ENCODE measurements at regions not wholly inside any gene's neighbourhood (a gene's known extent, or its start where the extent isn't known, plus 50 kb on each side); places are given as distances from the start of the nearest gene placed in this dataset.
A peak's percentile ranks its signal among the peaks of the same experiment; 100 is the strongest.

DNA sequence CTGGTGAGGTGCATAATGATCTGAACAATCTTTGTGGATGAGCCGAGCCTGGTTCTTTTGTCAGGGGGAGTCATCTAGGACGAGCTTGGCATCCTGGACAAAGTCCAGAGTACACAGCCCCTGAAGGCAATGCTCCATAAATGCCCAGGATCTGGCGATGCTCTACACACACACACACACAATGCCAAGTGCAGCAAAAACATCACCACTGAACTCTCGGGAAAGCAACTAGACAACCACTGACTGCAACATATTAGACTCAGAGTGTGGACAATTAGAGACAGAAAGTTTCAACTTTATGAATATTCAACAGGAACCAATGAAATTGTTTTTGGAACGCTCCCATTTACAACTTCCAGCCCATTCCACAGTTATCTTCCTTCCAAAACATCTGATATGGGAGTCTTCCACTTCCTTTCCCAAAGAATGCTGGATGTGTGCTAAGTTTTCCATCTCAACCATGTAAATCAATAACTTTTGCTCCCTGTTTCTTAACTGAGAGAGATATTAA is 227.6 kb upstream of the ANKRD55 start:
- no peak for DNase-seq

DNA sequence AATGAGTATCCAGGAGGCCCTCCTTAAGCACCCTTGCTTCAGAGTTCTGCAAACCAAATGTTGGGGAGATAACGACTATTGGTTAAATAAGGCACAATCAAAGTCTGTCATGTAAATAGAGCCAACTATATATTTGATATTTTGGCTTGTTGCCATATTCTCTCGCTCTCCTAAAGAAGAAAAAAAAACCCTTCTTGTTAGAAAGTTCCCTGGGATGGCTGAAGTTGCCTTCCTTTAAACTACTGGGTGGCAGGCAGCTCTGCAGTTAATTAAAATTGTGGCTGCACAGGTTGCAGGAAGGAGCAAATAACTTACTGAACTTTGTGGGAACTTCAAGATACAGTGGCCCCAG is 227.0 kb upstream of the ANKRD55 start:
- no peak for DNase-seq

DNA sequence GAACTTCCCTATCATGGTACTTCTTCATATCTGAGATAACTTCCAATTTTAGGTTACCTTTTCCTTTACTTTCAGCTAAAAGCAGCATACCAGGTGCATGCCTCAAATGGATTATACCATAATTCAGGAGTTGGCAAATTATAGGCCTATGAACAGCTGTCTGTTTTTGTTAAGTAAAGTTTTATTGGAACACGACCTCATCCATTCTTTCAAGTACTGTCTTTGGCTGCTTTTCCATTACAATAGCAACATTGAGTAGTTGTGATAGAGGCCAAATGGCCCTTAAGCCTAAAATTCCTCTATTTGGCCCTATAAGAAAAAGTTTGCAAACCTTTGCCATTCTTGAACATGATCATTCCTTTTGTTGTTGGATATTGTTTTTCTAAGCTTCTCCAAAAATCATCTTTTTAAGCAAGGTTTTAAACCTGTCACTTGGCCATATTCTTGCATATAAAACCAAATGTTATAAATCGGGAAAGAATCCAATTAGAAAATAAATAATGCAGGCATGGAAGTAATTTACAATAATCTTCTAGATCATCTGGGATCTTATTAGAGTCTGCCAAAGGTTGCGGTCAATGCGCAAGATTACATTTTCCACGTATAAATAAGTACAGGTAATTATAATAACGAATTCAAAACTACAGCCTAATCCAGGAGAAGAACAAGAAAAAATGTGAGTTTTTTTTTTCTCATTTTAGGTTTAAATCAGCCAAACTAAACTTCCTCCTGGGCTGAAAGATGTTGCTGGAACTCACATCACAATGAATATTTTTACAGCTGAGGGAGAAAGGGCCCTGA is 226.5 kb upstream of the ANKRD55 start:
- no peak for DNase-seq

DNA sequence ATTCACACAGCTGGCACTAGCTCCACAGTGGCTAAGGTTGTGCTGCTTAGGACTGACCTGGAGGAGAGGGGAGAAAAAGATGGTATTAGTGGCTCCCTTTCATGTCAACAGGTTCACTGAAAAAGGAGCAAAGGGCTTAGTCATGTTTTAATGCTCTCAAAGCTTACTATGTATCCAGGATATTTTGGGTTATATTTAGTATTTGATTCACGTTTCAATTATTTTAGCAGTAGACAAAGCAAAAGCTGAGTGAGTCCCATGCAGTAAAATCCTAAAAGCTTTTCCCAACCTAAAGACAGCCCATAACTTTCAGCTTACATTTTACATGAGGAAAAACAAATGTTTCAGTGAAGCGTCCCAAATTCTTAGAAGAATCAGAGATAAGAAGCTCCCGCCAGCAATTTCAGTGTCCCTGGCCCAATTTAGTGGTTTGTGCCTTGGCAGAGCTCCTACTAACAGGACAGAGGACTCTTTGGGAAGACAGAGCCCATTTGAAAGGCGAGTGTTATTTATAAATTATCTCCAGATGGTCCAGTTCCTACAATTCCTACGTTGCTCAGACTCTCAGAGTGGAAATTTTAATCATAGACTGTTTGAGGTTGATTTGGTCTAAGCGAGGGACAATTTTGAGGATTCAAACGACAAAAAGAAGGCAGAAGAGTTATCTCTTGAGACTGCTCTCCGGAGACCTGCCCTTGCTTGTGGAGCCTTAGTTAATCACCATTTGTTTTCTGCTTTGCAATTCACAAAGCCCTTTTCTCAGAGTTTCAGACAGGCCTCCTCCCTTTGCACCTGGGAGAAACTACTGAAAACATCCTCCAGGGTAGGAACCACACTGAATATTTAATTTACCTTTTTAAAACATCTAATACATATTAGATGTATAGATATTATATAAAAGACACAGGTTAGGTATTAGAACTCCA is 225.0 kb upstream of the ANKRD55 start:
- DNase-seq = peak in 1 of 2 donors; percentile 44

DNA sequence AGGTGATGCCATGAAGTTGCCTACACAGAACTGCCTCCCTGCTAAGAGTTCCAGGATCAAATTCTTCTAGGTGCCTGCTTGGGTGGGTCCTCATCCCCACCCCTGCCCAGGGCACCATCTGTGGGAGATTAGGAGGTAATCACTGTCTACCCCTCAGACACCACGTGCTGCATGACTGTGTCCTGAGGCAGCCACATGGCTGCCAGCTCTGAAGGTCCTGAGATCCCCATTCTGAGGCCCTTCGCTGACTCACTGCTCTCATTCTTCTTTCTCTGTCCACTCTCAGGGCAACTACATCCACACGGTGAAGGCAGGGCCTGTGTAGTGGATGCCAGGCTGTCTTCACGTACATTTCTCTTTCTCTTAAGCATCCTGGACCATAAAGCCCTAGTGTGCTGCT is 222.9 kb upstream of the ANKRD55 start:
- no peak for DNase-seq

DNA sequence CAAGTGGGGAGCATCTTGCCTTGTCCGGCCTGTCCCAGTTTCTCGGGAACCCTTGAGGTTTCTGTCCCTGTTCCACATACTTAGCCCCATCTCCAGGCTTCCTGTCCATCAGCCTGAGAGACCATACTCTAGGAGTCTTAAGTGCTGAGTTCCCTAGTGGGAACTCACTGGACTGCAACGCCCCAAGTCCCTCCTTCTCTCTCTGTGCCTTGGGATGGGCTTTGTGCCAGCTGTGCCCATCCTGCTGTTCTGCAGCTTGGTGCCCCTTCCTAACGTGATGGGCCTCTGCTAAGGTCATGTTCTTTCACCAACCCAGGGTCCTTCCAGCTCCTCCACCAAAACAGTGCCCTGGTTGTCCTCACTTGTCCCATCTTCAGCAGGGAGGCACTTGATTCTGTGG is 222.3 kb upstream of the ANKRD55 start:
- no peak for DNase-seq

DNA sequence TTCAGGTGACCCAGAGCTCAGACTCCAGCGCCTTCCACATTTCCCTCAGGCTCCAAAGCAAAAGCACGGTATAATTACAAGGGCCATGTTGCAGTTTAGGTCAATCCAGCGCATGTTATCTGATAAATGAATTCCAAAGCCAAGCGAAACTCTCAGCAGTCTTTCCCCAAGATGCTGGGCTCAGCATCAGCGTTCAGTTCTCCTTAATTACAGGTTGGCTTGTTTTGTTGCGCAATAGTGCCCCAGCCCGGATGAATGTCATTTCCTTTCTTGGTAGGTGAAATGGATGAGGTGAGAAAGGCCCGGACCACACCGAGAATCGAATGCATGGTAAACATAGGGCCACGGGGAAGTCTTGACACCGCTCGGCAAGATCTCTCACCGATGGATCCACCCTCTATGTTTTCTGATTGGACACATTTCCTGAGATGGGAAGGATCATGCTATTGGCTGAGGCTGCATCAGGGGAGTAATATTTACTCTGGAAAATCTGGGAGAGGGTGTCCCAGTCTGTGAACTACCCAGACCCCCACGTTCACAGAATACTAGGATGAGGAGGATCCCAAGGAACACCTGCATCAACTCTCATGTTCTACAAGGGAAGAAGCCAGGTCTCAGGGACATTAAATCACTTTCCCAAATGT is 221.2 kb upstream of the ANKRD55 start:
- no peak for DNase-seq

DNA sequence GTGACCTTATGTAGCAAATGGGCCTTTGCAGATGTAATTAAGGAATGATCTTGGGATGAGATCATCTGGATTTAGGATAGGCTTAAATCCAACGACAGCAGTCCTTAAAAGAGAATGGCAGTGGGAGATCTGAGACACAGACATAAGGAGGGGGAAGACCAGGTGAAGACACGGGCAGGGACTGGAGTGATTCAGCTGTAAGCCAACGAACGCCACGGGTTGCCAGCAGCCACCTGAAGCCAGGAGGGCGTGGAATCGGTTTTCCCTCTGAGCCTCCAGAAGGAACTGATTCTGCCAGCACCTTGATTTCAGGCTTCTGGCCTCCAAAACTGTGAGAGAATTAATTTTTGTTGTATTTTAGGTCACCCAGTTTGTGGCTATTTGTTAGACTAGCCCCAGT is 218.6 kb upstream of the ANKRD55 start:
- DNase-seq = no peak

DNA sequence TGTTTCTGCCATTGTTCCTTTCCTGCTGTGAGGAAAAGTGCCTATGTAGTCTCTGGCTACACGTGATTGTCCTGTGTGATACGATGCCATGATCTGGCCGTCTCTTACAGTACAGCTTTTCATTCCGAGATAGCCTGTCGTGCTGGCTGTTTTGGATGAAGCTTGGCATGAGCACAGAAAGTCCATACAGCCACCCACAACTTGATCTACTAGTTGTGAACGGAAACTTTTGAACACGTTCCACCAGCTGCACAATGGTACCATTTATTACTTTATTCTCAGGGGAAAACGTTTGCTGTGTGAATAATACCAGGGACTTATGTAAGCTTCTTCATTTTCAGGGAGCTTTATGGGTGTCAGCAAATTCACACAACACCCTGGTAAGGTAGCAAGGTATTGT is 217.6 kb upstream of the ANKRD55 start:
- no peak for DNase-seq

DNA sequence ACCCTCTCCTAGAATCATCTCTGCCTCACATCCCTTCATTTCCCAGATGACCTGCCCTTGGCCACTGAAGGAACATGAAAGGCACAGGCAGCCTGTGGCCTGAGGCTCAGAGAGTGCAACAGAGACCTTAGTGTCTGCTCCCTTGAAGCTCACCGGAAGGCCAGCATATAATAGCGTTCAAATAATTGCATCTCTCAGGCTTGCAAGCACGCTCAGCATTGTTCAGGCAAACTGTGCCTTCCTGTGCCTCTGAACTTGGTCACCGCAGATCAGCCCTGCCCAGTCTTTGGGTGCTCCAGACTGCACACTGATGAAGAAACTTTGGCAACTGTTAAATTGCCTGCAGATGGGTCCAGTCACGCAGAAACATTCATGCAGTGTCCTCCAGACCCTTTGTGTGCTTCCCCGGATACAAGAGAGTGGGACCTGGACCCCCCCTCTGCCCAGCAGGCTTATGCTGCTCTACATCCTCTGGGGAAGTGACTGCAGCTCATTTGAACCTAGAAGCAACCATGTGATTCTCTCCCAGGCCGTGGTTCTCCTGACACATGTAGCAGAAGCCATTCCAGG is 216.0 kb upstream of the ANKRD55 start:
- no peak for DNase-seq

DNA sequence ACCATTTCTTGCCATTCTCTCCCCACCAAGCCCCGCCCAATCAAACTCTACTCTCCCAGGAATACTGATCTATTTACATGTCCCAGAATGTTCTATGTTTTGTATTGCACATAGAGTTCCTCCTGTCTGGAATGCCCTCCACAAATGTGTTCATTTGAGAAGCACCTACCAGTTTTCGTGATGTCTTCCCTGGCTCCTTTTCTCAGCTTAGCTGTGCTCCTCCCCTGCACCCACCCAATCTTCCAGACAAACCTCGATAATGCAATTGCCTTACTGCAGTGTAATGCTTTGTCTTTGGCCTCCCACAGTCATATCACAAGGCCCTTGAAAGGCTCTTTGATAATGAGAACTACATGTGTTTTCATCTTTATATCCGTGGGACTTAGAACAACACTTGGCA is 214.5 kb upstream of the ANKRD55 start:
- no peak for DNase-seq

DNA sequence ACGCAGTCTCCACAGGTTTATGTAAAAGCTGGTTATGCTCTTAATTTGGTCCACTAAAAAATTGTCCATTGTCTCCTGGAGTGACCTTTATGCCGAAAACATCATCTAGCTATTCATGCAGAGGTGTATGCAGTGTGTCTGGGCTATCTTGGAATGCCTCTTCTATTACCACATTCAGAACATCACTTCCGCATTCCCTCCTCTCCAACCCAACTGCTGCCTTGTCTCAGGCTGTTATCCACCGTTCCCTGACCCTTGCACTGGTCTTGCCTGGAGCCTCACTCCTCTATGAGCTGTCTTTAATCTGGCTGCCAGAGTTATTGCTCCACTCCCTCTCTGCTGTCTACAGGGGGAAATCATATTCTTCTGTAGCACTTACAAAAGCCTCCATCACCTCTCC is 214.1 kb upstream of the ANKRD55 start:
- no peak for DNase-seq

DNA sequence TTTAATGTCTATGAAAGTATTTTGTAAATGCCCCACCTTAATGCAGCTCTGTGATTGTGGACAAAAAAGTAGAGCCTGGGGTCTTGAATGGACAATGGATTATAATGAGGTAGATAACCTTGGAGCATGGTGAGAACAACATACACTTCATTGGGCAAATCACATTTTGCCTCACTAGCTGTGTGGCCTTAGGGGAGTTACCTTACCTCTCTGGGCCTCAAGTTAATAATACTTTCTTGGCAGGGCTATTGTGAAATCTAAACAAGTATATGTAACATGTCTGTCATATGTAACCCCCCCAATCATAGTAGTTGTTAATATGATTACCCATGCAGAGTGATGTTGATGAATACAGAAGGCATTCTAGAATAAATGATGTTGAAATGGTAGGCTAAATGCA is 213.6 kb upstream of the ANKRD55 start:
- DNase-seq = no peak

DNA sequence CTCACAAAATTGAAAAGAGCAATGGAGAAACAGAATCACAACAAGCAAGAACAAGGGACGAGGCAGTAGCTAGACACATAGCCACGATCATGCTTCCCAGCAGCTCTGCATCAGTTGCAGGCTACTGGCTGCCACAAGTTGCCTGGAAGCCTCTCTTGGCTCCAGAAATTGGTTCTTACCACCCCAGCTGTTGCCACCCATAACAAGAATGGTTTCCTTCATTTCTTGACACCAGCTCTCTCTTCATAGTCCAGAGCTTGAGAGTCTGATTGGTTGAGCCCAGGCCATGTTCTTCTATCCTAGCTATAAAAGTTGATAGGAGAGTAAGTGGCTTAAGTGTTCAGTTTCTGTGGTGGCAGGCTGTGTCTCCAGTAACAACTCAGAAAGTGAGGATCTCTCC is 210.7 kb upstream of the ANKRD55 start:
- no peak for DNase-seq

DNA sequence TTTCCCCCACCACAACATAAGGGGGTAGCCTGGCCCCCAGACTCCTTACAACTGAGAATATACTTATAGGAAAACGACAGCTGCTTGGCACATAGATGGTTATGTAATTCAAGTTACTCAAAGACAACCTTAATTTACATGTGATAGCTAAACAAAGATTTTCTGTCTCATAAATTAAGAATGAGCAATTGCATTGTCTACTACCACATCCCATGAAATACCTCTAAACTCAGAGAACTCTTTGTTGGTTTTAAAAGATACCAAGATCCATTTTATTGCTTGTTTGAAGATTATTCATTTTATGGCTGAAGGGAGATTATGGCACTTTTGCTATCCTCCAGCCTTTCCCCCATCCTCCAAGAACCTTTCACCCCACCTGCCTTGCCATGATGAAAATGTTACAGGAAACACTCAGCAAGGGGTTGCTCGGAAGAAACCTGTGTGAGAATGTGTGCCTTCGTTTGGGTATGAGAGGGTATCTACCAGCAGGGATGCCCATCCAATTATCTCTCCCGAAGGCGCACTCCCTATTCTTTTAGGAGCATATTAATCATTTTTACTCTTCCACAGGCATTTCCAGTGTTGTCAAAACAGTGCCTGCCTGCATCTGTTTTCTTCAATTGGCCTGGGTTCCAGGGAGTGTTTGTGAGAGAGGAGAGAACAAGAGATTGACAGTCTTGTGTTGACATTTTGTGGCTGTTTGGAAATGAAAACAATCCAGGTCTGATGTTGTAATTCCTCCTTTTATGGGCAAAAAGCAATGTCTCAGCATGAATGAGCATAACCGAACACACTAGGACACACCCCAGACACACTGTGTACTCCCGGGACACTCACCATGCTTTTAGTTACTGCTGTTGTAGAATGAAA is 208.0 kb upstream of the ANKRD55 start:
- DNase-seq = peak; percentile 47 to 53

DNA sequence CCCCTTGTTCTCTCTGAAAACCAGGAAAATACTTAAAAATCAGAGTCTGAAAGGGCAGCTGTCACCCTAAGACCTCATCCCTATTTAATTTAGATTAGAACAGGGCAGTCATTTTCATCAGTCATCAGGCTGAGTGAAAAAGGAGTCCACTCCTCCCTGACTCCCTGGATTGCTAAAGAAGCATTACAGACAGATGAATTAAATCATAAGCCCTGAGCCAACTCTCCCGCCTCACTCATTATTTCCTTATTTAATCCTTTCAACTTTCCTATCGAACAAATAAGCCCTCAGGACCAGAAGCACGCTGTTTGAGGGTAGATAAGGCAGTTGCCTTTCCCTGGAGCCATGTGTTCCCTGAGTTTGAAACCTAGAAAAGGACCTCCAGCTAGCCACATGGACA is 201.9 kb upstream of the ANKRD55 start:
- no peak for DNase-seq

DNA sequence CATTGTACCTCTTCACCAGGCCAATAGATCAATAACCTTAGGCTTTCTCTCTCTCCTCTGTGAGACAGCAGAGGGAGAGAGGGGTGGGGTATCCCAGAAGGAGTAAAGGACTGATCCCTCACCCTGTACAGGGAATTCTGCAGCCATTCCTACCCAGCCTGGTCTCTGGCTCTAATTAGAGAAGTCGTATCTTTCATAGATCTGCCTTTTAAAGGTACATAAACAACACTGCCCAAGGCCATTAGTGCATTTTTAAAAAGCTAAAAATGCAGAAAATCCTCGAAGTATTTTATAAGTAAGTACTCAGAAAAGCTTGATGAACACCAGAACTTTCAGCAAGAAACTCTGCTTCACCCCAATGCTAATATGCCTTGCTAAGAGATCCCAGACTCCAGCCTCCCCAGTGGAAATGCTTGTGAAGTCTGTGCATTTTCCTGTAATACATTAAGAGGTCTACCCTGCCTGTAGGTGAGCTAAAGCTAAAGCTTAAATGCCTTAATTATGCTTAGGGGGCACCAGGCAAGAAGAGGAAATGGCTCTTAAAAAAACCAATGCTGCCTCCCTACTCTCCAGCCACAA is 200.0 kb upstream of the ANKRD55 start:
- DNase-seq = no peak

DNA sequence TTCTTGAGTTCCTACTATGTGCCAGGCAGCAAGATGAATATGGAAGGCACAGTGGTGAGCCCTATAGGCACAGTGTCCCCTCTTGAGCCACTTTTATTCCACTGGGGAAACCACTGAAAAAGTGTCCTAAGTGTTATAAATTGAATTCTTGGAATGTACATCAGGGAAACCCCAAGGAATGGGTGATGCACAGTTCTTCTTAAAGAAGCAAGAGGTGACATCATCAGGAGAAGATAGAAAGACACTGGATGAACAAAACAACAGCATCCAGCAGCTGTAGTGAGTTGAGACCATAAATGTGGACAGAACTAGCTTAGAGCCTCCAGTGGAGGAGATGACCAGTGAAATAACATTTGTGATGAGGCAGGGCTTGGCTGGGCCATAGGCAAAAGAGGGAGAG is 199.2 kb upstream of the ANKRD55 start:
- no peak for DNase-seq

DNA sequence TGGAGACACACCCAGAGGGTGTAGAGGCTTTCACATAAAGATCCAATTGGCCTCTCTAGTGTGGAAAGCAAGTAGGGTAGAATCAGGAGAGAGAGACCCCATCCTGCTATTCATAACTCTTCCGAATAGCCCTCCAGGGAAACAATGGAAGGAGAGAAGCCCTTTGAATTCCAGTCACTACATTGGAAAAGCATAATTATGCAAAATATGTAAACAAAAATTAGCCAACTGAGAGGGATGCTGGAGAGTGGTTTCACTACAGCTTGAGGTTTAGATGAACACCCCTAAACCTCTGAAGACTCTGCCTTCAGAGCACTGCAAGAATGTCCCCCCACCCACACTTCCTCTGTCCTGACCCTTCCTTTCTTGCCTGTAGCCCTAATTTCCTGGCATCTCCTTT is 197.3 kb upstream of the ANKRD55 start:
- no peak for DNase-seq

DNA sequence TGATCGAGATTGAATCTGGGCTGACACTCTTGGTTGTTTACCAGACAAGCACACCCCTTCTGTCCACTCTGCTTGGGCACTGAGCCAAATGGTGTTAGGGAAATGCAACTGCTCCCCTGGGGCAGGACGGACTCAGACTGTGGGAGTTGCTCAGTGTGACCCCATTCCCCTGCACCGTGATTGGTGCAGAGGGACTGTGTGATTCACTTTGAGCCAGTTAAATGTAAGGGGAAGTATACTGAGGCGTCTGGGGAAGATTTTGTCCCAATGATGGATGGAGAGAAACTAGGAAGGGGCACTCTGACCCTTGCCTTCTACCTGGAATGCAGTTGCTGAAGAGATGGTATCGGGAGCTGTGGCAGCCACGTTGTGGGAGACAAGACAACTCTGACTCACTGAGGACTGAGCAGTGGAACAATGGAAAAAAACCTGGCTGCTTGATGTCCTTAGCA is 196.0 kb upstream of the ANKRD55 start:
- no peak for DNase-seq

DNA sequence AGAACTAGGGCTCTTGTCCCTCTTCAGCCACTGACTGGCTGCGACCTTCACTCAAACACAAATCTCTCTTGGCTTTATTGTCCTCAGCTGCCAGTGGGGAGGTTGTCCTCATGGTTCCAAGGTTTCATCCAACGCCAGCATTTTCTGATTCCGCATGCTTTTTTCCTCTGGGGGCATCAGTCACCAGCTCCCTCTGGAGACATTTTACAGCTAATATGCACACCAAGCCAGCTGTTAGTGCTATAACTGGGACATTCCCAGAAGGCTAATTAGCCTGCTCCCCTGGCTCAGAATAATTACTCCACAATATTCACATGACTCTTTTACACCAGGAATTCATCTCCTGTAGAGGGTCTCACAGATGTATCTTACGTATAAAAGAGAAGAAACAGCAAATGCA is 193.6 kb upstream of the ANKRD55 start:
- no peak for DNase-seq

Data from right lung (tissue), 2 donors.